Lower leg skin (tissue), 3 donors: ENCODE measurements at regions not wholly inside any gene's neighbourhood (a gene's known extent, or its start where the extent isn't known, plus 50 kb on each side); places are given as distances from the start of the nearest gene placed in this dataset.

ENCODE experiments used
- POLR2A ChIP-seq, 2 donors: fragments of 450-650 bp; IDR thresholded peaks; one replicate each; pipeline ENCODE4 v1.6.1; 2016 to 2017; ENCODE audit warnings: antibody characterized with exemption in 2 of 2, mild to moderate bottlenecking in 1 of 2, moderate library complexity in 1 of 2
- TF ChIP-seq, protein P1 (sequence below), 3 donors: fragments of 450-650 bp; IDR thresholded peaks; one replicate each; pipeline ENCODE4 v1.5.1; 2016; ENCODE audit warnings: antibody characterized with exemption in 3 of 3, mild to moderate bottlenecking in 3 of 3, moderate library complexity in 2 of 3

DNA sequence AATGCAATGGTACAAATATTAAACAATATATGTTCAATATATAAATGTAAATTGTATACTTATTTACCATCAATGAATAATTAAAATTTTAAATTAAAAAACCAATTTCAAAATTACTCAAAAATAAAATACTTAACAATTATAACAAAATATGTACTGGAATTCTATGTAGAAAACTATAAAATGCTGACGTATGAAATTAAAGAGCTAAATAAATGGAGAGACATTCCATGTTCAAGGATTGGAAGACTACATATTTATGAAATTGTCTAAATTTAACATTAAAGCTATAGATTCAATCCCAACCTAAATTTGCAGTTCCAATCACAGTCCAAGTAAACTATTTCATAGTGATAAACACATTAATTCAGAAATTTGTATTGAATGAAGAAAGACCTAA, 1522.4 kb downstream of the SI start:
- TF ChIP-seq, protein P1, sequence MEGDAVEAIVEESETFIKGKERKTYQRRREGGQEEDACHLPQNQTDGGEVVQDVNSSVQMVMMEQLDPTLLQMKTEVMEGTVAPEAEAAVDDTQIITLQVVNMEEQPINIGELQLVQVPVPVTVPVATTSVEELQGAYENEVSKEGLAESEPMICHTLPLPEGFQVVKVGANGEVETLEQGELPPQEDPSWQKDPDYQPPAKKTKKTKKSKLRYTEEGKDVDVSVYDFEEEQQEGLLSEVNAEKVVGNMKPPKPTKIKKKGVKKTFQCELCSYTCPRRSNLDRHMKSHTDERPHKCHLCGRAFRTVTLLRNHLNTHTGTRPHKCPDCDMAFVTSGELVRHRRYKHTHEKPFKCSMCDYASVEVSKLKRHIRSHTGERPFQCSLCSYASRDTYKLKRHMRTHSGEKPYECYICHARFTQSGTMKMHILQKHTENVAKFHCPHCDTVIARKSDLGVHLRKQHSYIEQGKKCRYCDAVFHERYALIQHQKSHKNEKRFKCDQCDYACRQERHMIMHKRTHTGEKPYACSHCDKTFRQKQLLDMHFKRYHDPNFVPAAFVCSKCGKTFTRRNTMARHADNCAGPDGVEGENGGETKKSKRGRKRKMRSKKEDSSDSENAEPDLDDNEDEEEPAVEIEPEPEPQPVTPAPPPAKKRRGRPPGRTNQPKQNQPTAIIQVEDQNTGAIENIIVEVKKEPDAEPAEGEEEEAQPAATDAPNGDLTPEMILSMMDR (IDR thresholded peaks at IDR 0.05), result no peak
- no peak for TF ChIP-seq POLR2A (IDR thresholded peaks at IDR 0.05)
